ENCODE measurements at regions not wholly inside any gene's neighbourhood (a gene's known extent, or its start where the extent isn't known, plus 50 kb on each side); places are given as distances from the start of the nearest gene placed in this dataset.
"Not testable (repeated sequence)": the region's sequence is repeated elsewhere in the genome, so short reads cannot be mapped to it uniquely, and the experiment has no call there.

DNA sequence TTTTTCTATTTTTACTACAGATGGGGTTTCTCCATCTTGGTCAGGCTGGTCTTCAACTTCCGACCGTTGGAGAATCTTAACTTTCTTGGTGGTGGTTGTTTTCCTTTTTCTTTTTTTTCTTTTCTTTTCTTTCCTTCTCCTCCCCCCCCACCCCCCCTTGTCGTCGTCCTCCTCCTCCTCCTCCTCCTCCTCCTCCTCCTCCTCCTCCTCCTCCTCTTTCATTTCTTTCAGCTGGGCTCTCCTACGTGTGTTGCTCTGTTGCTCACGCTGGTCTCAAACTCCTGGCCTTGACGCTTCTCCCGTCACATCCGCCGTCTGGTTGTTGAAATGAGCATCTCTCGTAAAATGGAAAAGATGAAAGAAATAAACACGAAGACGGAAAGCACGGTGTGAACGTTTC, 2115.1 kb upstream of the TPTE start:
- H3K79me2 ChIP-seq (ENCODE audit: insufficient read depth, low read length); H3K9me3 ChIP-seq (ENCODE audit: control insufficient read depth, low read depth, low read length); H2AK5ac ChIP-seq (ENCODE audit: insufficient read length, low read length); H3K23me2 ChIP-seq (ENCODE audit: insufficient read length, low read depth, low read length, poor library complexity, severe bottlenecking); H3K14ac ChIP-seq (ENCODE audit: insufficient read depth, low read length); H2BK15ac ChIP-seq (ENCODE audit: low read depth, low read length); H4K20me1 ChIP-seq (ENCODE audit: control insufficient read depth, insufficient read depth, insufficient read length); H3K23ac ChIP-seq (ENCODE audit: insufficient read length, low read depth, low read length); H4K91ac ChIP-seq (ENCODE audit: insufficient read length, low read depth, low read length); H3K27me3 ChIP-seq (ENCODE audit: insufficient read depth, low read length); H3K9ac ChIP-seq (ENCODE audit: extremely low read depth, insufficient read length, low read length); H3K18ac ChIP-seq (ENCODE audit: insufficient read length, low read depth, low read length); H4K8ac ChIP-seq (replicated peaks; ENCODE audit: insufficient read length, low read depth, low read length); H2BK12ac ChIP-seq (ENCODE audit: insufficient read length, low read depth, low read length); H3K4me1 Mint-ChIP-seq; H2BK20ac ChIP-seq (ENCODE audit: low read depth, low read length, poor library complexity, severe bottlenecking); H3K27ac Mint-ChIP-seq; H2BK5ac ChIP-seq (ENCODE audit: insufficient read length, low read length); H3K27ac ChIP-seq (ENCODE audit: insufficient read length, low read depth, low read length); H3T11ph ChIP-seq (ENCODE audit: low read length); H4K5ac ChIP-seq (ENCODE audit: insufficient read length, low read depth, low read length); H3K4me3 Mint-ChIP-seq; H3K27me3 Mint-ChIP-seq (ENCODE audit: low read depth); H3K79me1 ChIP-seq (ENCODE audit: insufficient read depth, low read depth, low read length, poor library complexity, severe bottlenecking); H2AFZ ChIP-seq (ENCODE audit: low read length); DNase-seq; H3K4ac ChIP-seq (ENCODE audit: low read depth, low read length); H3K9me3 Mint-ChIP-seq; H3K36me3 Mint-ChIP-seq (ENCODE audit: insufficient read depth in 1 of 3, low read depth in 3 of 3); H3K56ac ChIP-seq (ENCODE audit: insufficient read length, low read depth, low read length); H3K4me1 ChIP-seq (ENCODE audit: insufficient read depth, low read length); H2BK120ac ChIP-seq (ENCODE audit: low read depth, low read length, poor library complexity, severe bottlenecking); H3K4me2 ChIP-seq (ENCODE audit: insufficient read depth, insufficient read length, low read length): not testable (repeated sequence)
- no CpG with 5 or more reads among the region's 15 CpGs for WGBS (ENCODE audit: extremely low coverage, insufficient read length, low lambda C conversion rate)

DNA sequence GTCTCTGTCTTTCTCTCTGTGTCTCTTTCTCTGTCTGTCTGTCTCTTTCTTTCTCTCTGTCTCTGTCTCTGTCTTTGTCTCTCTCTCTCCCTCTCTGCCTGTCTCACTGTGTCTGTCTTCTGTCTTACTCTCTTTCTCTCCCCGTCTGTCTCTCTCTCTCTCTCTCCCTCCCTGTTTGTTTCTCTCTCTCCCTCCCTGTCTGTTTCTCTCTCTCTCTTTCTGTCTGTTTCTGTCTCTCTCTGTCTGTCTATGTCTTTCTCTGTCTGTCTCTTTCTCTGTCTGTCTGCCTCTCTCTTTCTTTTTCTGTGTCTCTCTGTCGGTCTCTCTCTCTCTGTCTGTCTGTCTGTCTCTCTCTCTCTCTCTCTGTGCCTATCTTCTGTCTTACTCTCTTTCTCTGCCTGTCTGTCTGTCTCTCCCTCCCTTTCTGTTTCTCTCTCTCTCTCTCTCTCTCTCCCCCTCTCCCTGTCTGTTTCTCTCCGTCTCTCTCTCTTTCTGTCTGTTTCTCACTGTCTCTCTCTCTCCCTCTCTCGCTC, 2110.2 kb upstream of the TPTE start:
- not testable (repeated sequence) for H4K8ac ChIP-seq (replicated peaks; ENCODE audit: insufficient read length, low read depth, low read length); H4K5ac ChIP-seq (ENCODE audit: insufficient read length, low read depth, low read length); H4K91ac ChIP-seq (ENCODE audit: insufficient read length, low read depth, low read length); H2AFZ ChIP-seq (ENCODE audit: low read length); H3K23me2 ChIP-seq (ENCODE audit: insufficient read length, low read depth, low read length, poor library complexity, severe bottlenecking); H3T11ph ChIP-seq (ENCODE audit: low read length); H3K18ac ChIP-seq (ENCODE audit: insufficient read length, low read depth, low read length); H2BK15ac ChIP-seq (ENCODE audit: low read depth, low read length); H3K9me3 Mint-ChIP-seq; H3K4me1 Mint-ChIP-seq; H2AK5ac ChIP-seq (ENCODE audit: insufficient read length, low read length); DNase-seq; H3K4ac ChIP-seq (ENCODE audit: low read depth, low read length); H3K4me2 ChIP-seq (ENCODE audit: insufficient read depth, insufficient read length, low read length); H3K14ac ChIP-seq (ENCODE audit: insufficient read depth, low read length); H3K23ac ChIP-seq (ENCODE audit: insufficient read length, low read depth, low read length); H4K20me1 ChIP-seq (ENCODE audit: control insufficient read depth, insufficient read depth, insufficient read length); H3K36me3 Mint-ChIP-seq (ENCODE audit: insufficient read depth in 1 of 3, low read depth in 3 of 3); H3K9ac ChIP-seq (ENCODE audit: extremely low read depth, insufficient read length, low read length); H3K27me3 ChIP-seq (ENCODE audit: insufficient read depth, low read length); H3K4me1 ChIP-seq (ENCODE audit: insufficient read depth, low read length); H2BK12ac ChIP-seq (ENCODE audit: insufficient read length, low read depth, low read length); H3K9me3 ChIP-seq (ENCODE audit: control insufficient read depth, low read depth, low read length); H3K79me1 ChIP-seq (ENCODE audit: insufficient read depth, low read depth, low read length, poor library complexity, severe bottlenecking); H3K27me3 Mint-ChIP-seq (ENCODE audit: low read depth); H3K56ac ChIP-seq (ENCODE audit: insufficient read length, low read depth, low read length); H3K79me2 ChIP-seq (ENCODE audit: insufficient read depth, low read length); H3K27ac ChIP-seq (ENCODE audit: insufficient read length, low read depth, low read length); H2BK120ac ChIP-seq (ENCODE audit: low read depth, low read length, poor library complexity, severe bottlenecking); H2BK5ac ChIP-seq (ENCODE audit: insufficient read length, low read length); H2BK20ac ChIP-seq (ENCODE audit: low read depth, low read length, poor library complexity, severe bottlenecking)
- Mint-ChIP-seq H3K27ac (peak overlapping the region in 1 of 3 experiments; percentile 48; a peak in 1 of 7 replicates), H3K4me3 (peak overlapping the region in 1 of 2 experiments; percentile 14; a peak in 1 of 5 replicates)
- WGBS (ENCODE audit: extremely low coverage, insufficient read length, low lambda C conversion rate), result no CpG with 5 or more reads among the region's 4 CpGs

Measured in H9 (cell line).